ENCODE measurements at regions not wholly inside any gene's neighbourhood (a gene's known extent, or its start where the extent isn't known, plus 50 kb on each side); places are given as distances from the start of the nearest gene placed in this dataset.
"Not testable (repeated sequence)": the region's sequence is repeated elsewhere in the genome, so short reads cannot be mapped to it uniquely, and the experiment has no call there.

DNA sequence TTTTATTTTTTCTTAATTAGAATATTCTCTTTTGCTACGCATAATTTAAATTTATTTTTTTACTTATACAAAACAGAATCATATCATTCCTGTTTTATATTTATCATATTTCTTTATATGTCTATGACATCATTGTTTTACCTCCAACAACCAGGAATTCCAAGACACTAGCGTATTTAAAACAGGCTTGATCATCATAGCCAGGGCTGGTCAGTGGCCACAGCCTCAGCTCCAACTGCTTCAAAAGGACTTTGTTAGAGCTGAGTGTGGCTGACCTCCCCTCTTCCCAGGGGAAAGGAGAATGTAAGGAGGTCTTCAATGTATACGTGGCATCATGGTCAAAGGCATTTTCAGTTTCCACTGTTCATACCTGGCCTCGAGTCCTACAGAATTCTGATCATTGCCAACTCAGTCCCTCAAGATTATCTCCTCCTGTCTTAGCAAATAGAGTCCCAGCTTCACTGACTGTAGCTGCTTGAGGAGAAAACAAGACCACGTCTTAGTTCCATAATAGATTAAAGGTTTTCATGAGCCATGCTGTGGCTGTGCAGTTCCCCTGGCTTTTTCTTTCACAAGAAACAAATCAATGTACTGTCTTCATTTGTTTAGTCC is 444.0 kb downstream of the PTPRC start:
- WGBS, 2 experiments: 88 to 97% methylated on average over 4 of the region's 5 CpGs
- no peaks in the 10 kb centered on the region for H3K27me3 ChIP-seq (ENCODE audit: control insufficient read depth, insufficient read depth, low read length, poor library complexity, severe bottlenecking)
- H3K36me3 ChIP-seq (ENCODE audit: control insufficient read depth, insufficient read depth, low read length): no peaks in the 10 kb centered on the region
- H3K4me3 ChIP-seq (ENCODE audit: insufficient read depth, low read depth, low read length): no peak overlapping the region
- no peaks in the 10 kb centered on the region for H3K4me1 ChIP-seq (ENCODE audit: control insufficient read depth, insufficient read depth, low read length)
- H3K9me3 ChIP-seq (ENCODE audit: control insufficient read depth, low read length): no peaks in the 10 kb centered on the region
- no peak overlapping the region for H3K27ac ChIP-seq (ENCODE audit: insufficient read depth, low read depth, low read length, poor library complexity, severe bottlenecking)

DNA sequence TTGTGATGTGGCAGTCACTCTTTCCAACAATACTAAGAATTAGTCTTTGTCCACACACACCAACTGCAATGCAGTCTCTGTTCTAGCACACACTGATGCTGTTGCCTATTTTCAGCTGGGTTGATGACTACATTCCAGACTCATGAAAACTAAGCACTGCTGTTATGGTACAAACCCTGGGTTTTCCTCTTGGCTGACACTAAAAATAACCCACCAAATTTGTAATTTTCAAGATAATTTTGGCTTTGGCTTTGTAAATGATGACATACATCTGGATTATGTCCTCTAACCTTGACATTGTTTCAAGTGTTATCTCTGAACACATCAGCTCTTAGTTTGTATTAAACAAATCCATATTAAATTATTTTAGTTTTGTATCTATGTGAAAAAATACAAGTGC is 444.8 kb downstream of the PTPRC start:
- no peaks in the 10 kb centered on the region for H3K27me3 ChIP-seq (ENCODE audit: control insufficient read depth, insufficient read depth, low read length, poor library complexity, severe bottlenecking)
- no peak overlapping the region for H3K27ac ChIP-seq (ENCODE audit: insufficient read depth, low read depth, low read length, poor library complexity, severe bottlenecking)
- no peaks in the 10 kb centered on the region for H3K36me3 ChIP-seq (ENCODE audit: control insufficient read depth, insufficient read depth, low read length)
- no peaks in the 10 kb centered on the region for H3K9me3 ChIP-seq (ENCODE audit: control insufficient read depth, low read length)
- H3K4me1 ChIP-seq (ENCODE audit: control insufficient read depth, insufficient read depth, low read length): no peaks in the 10 kb centered on the region
- H3K4me3 ChIP-seq (ENCODE audit: insufficient read depth, low read depth, low read length): no peak overlapping the region

GRCh38 chr1:199084293-199084692 is 445.5 kb downstream of the PTPRC start:
- WGBS, 2 experiments: 90 to 100% methylated on average over 1 of the region's 1 CpG
- H3K27ac ChIP-seq (ENCODE audit: insufficient read depth, low read depth, low read length, poor library complexity, severe bottlenecking): no peak overlapping the region

DNA sequence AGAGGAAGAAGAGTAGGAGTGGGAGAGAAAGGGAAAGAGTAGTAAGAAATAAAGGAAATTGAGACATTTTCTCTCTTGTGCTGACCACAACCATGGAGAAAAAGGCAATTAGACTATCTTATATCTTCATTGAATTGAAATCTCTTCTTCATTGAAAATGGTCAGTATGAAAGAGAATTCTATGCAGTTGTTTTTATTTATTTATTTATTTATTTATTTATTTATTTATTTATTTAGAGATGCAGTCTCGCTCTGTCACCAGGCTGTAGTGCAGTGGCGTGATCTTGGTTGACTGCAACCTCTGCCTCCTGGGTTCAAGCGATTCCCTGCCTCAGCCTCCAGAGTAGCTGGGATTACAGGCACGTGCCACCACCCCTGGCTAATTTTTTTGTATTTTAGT is 447.1 kb downstream of the PTPRC start:
- WGBS, 2 experiments: 92 to 94% methylated on average over 4 of the region's 4 CpGs

More at GRCh38 chr1:199084293-199084692, 445.5 kb downstream of the PTPRC start:
- H3K36me3 ChIP-seq (ENCODE audit: control insufficient read depth, insufficient read depth, low read length): no peaks in the 10 kb centered on the region
- H3K4me1 ChIP-seq (ENCODE audit: control insufficient read depth, insufficient read depth, low read length): no peaks in the 10 kb centered on the region
- no peaks in the 10 kb centered on the region for H3K27me3 ChIP-seq (ENCODE audit: control insufficient read depth, insufficient read depth, low read length, poor library complexity, severe bottlenecking)
- no peak overlapping the region for H3K4me3 ChIP-seq (ENCODE audit: insufficient read depth, low read depth, low read length)
- H3K9me3 ChIP-seq (ENCODE audit: control insufficient read depth, low read length): no peaks in the 10 kb centered on the region

DNA sequence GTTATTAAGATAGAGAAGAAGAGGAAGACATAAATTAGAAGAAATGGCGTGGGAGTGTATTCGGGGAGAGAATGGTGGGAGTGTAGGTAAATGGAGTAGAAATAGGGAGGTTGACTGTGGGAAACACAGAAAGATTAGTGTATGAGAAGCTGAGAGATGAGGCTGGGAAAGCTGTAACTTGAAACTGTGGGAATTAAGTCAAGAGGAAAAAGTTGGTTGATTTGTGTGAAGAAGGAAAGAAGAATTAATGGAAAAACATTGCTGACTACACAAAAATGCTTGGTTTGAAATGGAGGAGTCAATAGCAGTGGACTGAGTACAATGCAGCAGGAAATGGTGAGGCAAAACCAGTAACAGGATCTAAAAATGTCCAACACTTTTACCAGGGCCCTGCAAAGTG is 448.3 kb downstream of the PTPRC start:
- H3K27ac ChIP-seq (ENCODE audit: insufficient read depth, low read depth, low read length, poor library complexity, severe bottlenecking): no peak overlapping the region
- no peaks in the 10 kb centered on the region for H3K9me3 ChIP-seq (ENCODE audit: control insufficient read depth, low read length)
- no peak overlapping the region for H3K4me3 ChIP-seq (ENCODE audit: insufficient read depth, low read depth, low read length)
- WGBS, 2 experiments: 94% methylated on average over 2 of the region's 2 CpGs
- H3K4me1 ChIP-seq (ENCODE audit: control insufficient read depth, insufficient read depth, low read length): no peaks in the 10 kb centered on the region
- no peaks in the 10 kb centered on the region for H3K27me3 ChIP-seq (ENCODE audit: control insufficient read depth, insufficient read depth, low read length, poor library complexity, severe bottlenecking)
- H3K36me3 ChIP-seq (ENCODE audit: control insufficient read depth, insufficient read depth, low read length): no peaks in the 10 kb centered on the region

More for the DNA sequence above, 447.1 kb downstream of the PTPRC start:
- Histone ChIP-seq H3K4me1 (ENCODE audit: control insufficient read depth, insufficient read depth, low read length) (no peaks in the 10 kb centered on the region), H3K9me3 (ENCODE audit: control insufficient read depth, low read length) (no peaks in the 10 kb centered on the region), H3K36me3 (ENCODE audit: control insufficient read depth, insufficient read depth, low read length) (no peaks in the 10 kb centered on the region), H3K27ac (ENCODE audit: insufficient read depth, low read depth, low read length, poor library complexity, severe bottlenecking) (no peak overlapping the region), H3K27me3 (ENCODE audit: control insufficient read depth, insufficient read depth, low read length, poor library complexity, severe bottlenecking) (no peaks in the 10 kb centered on the region), H3K4me3 (ENCODE audit: insufficient read depth, low read depth, low read length) (no peak overlapping the region)

DNA sequence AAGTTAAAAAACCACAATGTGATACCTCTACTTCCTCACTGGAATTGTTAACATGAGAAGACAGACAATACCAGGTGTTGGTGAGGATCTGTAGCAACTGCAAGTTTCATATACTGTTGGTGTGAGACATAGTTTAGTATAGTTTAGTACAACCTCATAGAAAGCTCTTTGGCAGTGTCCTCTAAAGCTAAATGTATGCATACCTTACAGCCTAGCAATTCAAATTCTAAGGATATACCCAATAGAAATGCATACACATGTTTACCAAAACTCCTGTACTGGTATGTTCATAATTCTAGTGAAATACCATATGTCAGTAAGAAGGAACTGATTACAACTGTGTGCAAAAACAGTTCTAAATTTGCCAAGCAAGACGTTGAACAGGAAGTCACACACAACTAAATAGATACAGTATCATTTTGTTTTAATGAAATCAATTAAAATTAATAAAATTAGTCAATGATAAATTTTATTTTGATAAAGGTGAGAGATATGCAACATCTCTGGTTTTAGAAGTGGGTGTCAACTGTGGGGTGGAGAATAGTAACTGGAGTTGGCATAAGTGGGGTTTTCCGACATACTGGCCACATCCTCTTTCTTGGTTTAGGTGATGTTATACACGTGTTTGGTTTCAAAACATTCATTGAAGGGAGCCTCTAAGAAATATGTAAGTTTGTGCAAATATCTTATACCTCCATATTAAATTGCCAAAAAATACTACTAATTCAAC is 450.7 kb downstream of the PTPRC start:
- no peaks in the 10 kb centered on the region for H3K36me3 ChIP-seq (ENCODE audit: control insufficient read depth, insufficient read depth, low read length)
- no peaks in the 10 kb centered on the region for H3K9me3 ChIP-seq (ENCODE audit: control insufficient read depth, low read length)
- no peak overlapping the region for H3K27ac ChIP-seq (ENCODE audit: insufficient read depth, low read depth, low read length, poor library complexity, severe bottlenecking)
- H3K4me3 ChIP-seq (ENCODE audit: insufficient read depth, low read depth, low read length): no peak overlapping the region
- no peaks in the 10 kb centered on the region for H3K4me1 ChIP-seq (ENCODE audit: control insufficient read depth, insufficient read depth, low read length)
- WGBS, 2 experiments: 74 to 100% methylated on average over 1 to 2 of the region's 3 CpGs
- H3K27me3 ChIP-seq (ENCODE audit: control insufficient read depth, insufficient read depth, low read length, poor library complexity, severe bottlenecking): no peaks in the 10 kb centered on the region

DNA sequence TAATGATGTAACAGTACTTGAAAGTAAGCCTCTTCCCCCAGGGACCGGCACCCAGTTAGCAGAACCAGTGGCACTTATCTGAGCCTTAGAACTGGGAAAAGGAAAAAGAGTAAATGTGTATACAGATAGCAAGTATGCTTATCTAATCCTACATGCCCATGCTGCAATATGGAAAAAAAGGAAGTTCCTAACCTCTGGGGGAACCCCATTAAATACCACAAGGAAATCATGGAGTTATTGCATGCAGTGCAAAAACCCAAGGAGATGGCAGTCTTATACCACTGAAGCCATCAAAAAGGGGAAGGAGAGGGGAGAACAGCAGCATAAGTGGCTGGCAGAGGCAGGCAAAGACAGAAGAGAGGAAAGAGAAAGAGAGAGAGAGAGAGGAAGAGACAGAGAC is 456.8 kb downstream of the PTPRC start:
- not testable (repeated sequence) for H3K9me3 ChIP-seq (ENCODE audit: control insufficient read depth, low read length); H3K4me3 ChIP-seq (ENCODE audit: insufficient read depth, low read depth, low read length); H3K4me1 ChIP-seq (ENCODE audit: control insufficient read depth, insufficient read depth, low read length); H3K27me3 ChIP-seq (ENCODE audit: control insufficient read depth, insufficient read depth, low read length, poor library complexity, severe bottlenecking); H3K27ac ChIP-seq (ENCODE audit: insufficient read depth, low read depth, low read length, poor library complexity, severe bottlenecking); H3K36me3 ChIP-seq (ENCODE audit: control insufficient read depth, insufficient read depth, low read length)
- 86 to 100% methylated on average over 1 of the region's 1 CpG for WGBS, 2 experiments

DNA sequence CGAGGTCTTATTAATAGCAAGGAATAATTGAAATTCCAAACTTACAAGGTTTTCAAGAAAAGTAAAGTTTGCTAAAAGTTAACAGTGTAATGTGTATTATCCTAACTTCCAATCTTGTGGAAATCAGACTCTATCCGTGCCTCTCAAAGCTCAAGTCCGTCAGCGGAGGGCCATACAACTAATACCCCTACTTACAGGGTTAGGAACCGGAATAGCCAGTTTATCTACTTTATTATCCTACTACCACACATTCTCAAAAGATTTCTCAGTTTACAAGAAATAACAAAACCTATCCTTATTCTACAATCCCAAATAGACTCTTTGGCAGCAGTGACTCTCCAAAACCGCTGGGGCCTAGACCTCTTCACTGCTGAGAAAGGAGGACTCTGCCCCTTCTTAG is 457.8 kb downstream of the PTPRC start:
- 90 to 95% methylated on average over 5 of the region's 6 CpGs for WGBS, 2 experiments
- H3K4me3 ChIP-seq (ENCODE audit: insufficient read depth, low read depth, low read length): no peak overlapping the region
- no peaks in the 10 kb centered on the region for H3K4me1 ChIP-seq (ENCODE audit: control insufficient read depth, insufficient read depth, low read length)
- H3K27ac ChIP-seq (ENCODE audit: insufficient read depth, low read depth, low read length, poor library complexity, severe bottlenecking): no peak overlapping the region
- H3K36me3 ChIP-seq (ENCODE audit: control insufficient read depth, insufficient read depth, low read length): no peaks in the 10 kb centered on the region
- no peaks in the 10 kb centered on the region for H3K9me3 ChIP-seq (ENCODE audit: control insufficient read depth, low read length)
- no peaks in the 10 kb centered on the region for H3K27me3 ChIP-seq (ENCODE audit: control insufficient read depth, insufficient read depth, low read length, poor library complexity, severe bottlenecking)

GRCh38 chr1:199098468-199098867 is 459.6 kb downstream of the PTPRC start:
- Histone ChIP-seq H3K4me3 (ENCODE audit: insufficient read depth, low read depth, low read length) (no peak overlapping the region), H3K4me1 (ENCODE audit: control insufficient read depth, insufficient read depth, low read length) (no peaks in the 10 kb centered on the region), H3K27me3 (ENCODE audit: control insufficient read depth, insufficient read depth, low read length, poor library complexity, severe bottlenecking) (no peaks in the 10 kb centered on the region), H3K9me3 (ENCODE audit: control insufficient read depth, low read length) (no peaks in the 10 kb centered on the region), H3K36me3 (ENCODE audit: control insufficient read depth, insufficient read depth, low read length) (no peaks in the 10 kb centered on the region), H3K27ac (ENCODE audit: insufficient read depth, low read depth, low read length, poor library complexity, severe bottlenecking) (no peak overlapping the region)
- 90 to 91% methylated on average over 5 of the region's 5 CpGs for WGBS, 2 experiments

GRCh38 chr1:199101139-199101538 is 462.3 kb downstream of the PTPRC start:
- Histone ChIP-seq H3K4me3 (ENCODE audit: insufficient read depth, low read depth, low read length) (no peak overlapping the region), H3K27me3 (ENCODE audit: control insufficient read depth, insufficient read depth, low read length, poor library complexity, severe bottlenecking) (no peaks in the 10 kb centered on the region), H3K36me3 (ENCODE audit: control insufficient read depth, insufficient read depth, low read length) (no peaks in the 10 kb centered on the region), H3K4me1 (ENCODE audit: control insufficient read depth, insufficient read depth, low read length) (no peaks in the 10 kb centered on the region), H3K9me3 (ENCODE audit: control insufficient read depth, low read length) (no peaks in the 10 kb centered on the region), H3K27ac (ENCODE audit: insufficient read depth, low read depth, low read length, poor library complexity, severe bottlenecking) (no peak overlapping the region)
- 91 to 94% methylated on average over 5 of the region's 5 CpGs for WGBS, 2 experiments

Data from ectodermal cell (in vitro differentiated cells).